ENCODE measurements at regions not wholly inside any gene's neighbourhood (a gene's known extent, or its start where the extent isn't known, plus 50 kb on each side); places are given as distances from the start of the nearest gene placed in this dataset.

DNA sequence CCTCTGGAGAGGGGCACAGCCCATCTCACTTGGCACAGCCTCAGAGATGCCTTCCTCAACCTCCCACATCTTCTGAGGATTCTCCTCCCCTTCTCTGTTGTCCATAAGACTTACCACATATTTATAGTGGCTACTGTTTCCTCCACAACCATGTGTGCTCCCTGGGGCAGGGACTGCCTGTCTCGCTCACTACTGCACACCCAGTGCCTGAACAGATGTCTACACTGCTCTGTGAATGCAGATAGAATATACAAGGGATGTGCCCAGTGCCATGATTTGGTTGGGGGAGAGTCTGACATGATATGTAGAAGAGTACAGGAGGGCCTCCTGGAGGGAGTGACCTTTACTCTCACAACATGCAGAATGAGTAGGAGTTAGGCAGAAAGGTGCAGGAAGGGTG lies 67.3 kb upstream of the ANO1 start:
- TF ChIP-seq, protein P1, sequence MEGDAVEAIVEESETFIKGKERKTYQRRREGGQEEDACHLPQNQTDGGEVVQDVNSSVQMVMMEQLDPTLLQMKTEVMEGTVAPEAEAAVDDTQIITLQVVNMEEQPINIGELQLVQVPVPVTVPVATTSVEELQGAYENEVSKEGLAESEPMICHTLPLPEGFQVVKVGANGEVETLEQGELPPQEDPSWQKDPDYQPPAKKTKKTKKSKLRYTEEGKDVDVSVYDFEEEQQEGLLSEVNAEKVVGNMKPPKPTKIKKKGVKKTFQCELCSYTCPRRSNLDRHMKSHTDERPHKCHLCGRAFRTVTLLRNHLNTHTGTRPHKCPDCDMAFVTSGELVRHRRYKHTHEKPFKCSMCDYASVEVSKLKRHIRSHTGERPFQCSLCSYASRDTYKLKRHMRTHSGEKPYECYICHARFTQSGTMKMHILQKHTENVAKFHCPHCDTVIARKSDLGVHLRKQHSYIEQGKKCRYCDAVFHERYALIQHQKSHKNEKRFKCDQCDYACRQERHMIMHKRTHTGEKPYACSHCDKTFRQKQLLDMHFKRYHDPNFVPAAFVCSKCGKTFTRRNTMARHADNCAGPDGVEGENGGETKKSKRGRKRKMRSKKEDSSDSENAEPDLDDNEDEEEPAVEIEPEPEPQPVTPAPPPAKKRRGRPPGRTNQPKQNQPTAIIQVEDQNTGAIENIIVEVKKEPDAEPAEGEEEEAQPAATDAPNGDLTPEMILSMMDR (IDR thresholded peaks at IDR 0.05; ENCODE audit: low read depth, low read length), result no peak
- TF ChIP-seq EZH2phosphoT487 (IDR thresholded peaks at IDR 0.05; ENCODE audit: low read depth), result no peak
